ENCODE measurements at regions not wholly inside any gene's neighbourhood (a gene's known extent, or its start where the extent isn't known, plus 50 kb on each side); places are given as distances from the start of the nearest gene placed in this dataset.

DNA sequence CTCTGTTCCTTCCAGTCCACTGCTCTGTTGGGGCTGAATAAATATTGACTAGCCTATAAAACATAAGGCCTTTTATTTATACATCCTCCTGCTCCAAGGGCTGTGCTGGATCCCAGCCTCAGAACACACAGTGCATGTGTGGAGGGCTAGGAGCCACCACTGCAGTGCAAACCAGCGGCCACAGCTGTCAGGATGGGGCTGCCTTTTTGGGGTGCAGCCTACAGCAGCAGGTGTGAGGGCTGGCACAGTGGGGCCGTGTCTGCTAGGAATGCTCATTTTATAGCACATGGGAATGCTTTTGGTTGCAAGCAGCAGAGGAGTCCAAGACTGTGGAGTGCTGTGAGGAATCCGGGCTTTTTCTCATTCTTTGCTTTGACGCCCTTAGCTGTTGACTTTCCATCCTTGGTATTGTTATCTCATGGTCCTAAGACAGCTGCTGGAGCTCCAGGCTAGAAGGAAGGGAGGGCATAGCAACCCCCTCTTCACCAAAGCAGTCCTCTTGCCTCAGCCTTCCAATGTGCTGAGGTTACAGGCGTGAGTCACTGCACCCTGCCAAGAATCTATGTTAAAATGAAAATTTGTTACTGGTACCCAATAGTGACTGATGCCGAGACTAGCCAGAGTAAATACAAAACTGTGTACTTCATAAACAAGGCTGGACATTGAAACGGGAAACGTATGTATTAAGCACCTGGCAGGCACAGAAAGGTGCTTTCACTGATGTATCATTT, 334.3 kb upstream of the GATB start:
- Histone ChIP-seq H3K9me3 (no peaks in the 10 kb centered on the region), H3K4me1 (no peaks in the 10 kb centered on the region), H3K4me3 (no peak overlapping the region), H3K27ac (no peak overlapping the region), H3K36me3 (no peaks in the 10 kb centered on the region), H3K27me3 (no peaks in the 10 kb centered on the region)
- no peak for DNase-seq (ENCODE audit: low spot score)
- TF ChIP-seq, protein P1, sequence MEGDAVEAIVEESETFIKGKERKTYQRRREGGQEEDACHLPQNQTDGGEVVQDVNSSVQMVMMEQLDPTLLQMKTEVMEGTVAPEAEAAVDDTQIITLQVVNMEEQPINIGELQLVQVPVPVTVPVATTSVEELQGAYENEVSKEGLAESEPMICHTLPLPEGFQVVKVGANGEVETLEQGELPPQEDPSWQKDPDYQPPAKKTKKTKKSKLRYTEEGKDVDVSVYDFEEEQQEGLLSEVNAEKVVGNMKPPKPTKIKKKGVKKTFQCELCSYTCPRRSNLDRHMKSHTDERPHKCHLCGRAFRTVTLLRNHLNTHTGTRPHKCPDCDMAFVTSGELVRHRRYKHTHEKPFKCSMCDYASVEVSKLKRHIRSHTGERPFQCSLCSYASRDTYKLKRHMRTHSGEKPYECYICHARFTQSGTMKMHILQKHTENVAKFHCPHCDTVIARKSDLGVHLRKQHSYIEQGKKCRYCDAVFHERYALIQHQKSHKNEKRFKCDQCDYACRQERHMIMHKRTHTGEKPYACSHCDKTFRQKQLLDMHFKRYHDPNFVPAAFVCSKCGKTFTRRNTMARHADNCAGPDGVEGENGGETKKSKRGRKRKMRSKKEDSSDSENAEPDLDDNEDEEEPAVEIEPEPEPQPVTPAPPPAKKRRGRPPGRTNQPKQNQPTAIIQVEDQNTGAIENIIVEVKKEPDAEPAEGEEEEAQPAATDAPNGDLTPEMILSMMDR (IDR thresholded peaks at IDR 0.05), result no peak

DNA sequence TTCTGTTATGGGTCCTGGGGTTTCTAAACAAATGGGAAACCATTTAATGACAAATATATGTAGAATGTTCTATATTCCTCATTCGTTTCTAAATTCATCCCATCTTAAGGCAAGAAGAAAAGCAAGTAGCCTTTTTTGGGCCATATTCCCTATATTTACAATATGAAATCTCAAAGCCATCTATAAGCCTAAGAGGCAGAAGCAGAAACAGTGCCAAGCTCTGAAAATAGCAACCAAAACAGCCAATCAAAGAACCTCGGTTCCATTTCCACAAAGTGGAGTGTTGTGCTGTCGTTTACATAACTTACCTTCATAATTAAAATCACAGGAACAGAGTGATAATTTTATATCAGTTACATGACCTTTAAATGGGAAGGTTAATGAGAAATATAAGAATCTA, 330.6 kb upstream of the GATB start:
- TF ChIP-seq, protein P1 (IDR thresholded peaks at IDR 0.05), result no peak
- Histone ChIP-seq H3K4me3 (no peak overlapping the region), H3K36me3 (no peaks in the 10 kb centered on the region), H3K27ac (no peak overlapping the region), H3K4me1 (no peaks in the 10 kb centered on the region), H3K9me3 (no peaks in the 10 kb centered on the region), H3K27me3 (no peaks in the 10 kb centered on the region)
- DNase-seq (ENCODE audit: low spot score), result no peak

DNA sequence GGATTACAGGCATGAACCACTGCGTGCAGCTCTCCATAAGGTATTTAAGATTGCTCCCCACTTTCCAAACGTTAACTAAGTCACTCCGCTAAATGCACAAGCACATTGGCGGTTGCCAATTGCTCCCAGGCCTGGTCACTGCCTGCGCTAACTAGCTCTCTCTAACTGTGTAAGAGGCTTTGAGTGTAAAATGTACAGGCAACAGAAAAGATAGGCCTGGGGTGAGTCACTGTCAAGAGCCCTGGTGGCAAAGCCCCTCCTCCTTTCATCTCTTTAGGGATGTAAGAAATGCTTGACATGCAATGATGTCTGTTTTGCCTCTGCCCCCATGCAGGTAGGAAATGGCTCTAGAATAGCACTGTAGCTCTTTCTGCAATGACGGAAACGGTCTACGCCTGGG, 329.7 kb upstream of the GATB start:
- Histone ChIP-seq H3K4me1 (no peaks in the 10 kb centered on the region), H3K9me3 (no peaks in the 10 kb centered on the region), H3K4me3 (no peak overlapping the region), H3K27me3 (no peaks in the 10 kb centered on the region), H3K27ac (peak overlapping the region; percentile 36 to 67), H3K36me3 (no peaks in the 10 kb centered on the region)
- TF ChIP-seq, protein P1 (IDR thresholded peaks at IDR 0.05), result no peak
- DNase-seq (ENCODE audit: low spot score), result no peak

DNA sequence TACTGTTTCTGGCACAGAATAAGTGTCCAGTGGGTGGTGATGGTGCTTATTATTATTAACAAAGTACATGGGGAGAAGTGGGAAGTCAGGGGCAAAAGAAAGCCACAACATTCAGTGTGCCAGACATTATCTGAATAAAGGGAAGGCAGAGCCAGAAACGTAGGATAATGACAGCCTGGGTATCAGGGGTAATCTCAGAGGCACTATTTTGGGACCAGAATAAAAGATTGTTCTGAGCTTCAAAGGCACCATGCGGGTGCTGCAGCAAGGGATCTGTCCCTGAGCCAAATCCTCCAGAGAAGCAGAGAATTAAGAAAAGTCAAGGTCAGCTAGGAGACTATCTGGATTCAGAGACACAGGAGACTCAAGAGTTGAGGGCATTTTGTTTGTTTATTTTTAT, 328.8 kb upstream of the GATB start:
- Histone ChIP-seq H3K4me1 (no peaks in the 10 kb centered on the region), H3K4me3 (no peak overlapping the region), H3K27ac (peak overlapping the region; percentile 36 to 67), H3K36me3 (no peaks in the 10 kb centered on the region), H3K9me3 (no peaks in the 10 kb centered on the region), H3K27me3 (no peaks in the 10 kb centered on the region)
- no peak for DNase-seq (ENCODE audit: low spot score)
- TF ChIP-seq, protein P1 (IDR thresholded peaks at IDR 0.05), result no peak

DNA sequence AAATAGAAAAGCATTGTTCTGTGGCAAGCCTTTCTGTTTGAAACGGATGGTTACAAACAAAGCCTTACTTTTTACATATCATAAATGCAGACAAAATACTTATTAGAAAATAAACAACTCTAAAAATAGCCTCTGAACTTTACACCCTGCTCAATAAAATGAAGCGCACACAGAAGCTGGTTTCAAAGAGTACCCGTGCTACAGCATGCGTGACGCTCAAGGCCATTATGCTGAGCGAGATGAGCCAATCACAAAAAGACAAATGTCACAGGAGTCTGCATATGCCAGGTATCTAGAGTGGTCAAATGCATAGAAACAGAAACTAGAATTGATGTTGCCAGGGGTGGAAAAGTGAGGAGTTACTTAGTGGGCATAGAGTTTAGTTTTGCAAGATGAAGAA, 326.5 kb upstream of the GATB start:
- H3K9me3 ChIP-seq, result no peaks in the 10 kb centered on the region
- H3K36me3 ChIP-seq, result no peaks in the 10 kb centered on the region
- H3K27me3 ChIP-seq, result no peaks in the 10 kb centered on the region
- H3K27ac ChIP-seq, result no peak overlapping the region
- H3K4me3 ChIP-seq, result no peak overlapping the region
- no peak for DNase-seq (ENCODE audit: low spot score)
- TF ChIP-seq, protein P1 (IDR thresholded peaks at IDR 0.05), result no peak
- H3K4me1 ChIP-seq, result no peaks in the 10 kb centered on the region

DNA sequence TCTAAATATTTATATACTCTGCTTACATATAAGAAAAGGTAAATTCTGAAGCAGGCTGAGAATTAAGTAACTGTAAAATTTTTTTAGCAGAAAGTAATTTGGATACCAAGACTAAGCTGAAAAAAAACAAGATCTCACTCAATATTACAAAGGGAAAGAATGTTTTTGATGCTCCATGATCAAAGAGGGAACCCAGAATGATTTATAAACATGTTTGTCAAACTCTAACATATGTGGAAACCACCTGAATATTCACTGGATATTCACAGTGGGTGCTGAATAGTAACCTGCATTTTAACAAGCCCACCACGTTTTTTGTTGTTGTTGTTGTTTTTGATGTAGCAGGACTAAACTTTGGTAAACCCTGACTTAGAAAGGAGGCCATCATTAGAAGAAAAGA, 324.9 kb upstream of the GATB start:
- DNase-seq (ENCODE audit: low spot score), result no peak
- Histone ChIP-seq H3K36me3 (no peaks in the 10 kb centered on the region), H3K4me3 (no peak overlapping the region), H3K27me3 (no peaks in the 10 kb centered on the region), H3K4me1 (no peaks in the 10 kb centered on the region), H3K9me3 (no peaks in the 10 kb centered on the region), H3K27ac (no peak overlapping the region)
- TF ChIP-seq, protein P1 (IDR thresholded peaks at IDR 0.05), result no peak
